ENCODE measurements at regions not wholly inside any gene's neighbourhood (a gene's known extent, or its start where the extent isn't known, plus 50 kb on each side); places are given as distances from the start of the nearest gene placed in this dataset.

DNA sequence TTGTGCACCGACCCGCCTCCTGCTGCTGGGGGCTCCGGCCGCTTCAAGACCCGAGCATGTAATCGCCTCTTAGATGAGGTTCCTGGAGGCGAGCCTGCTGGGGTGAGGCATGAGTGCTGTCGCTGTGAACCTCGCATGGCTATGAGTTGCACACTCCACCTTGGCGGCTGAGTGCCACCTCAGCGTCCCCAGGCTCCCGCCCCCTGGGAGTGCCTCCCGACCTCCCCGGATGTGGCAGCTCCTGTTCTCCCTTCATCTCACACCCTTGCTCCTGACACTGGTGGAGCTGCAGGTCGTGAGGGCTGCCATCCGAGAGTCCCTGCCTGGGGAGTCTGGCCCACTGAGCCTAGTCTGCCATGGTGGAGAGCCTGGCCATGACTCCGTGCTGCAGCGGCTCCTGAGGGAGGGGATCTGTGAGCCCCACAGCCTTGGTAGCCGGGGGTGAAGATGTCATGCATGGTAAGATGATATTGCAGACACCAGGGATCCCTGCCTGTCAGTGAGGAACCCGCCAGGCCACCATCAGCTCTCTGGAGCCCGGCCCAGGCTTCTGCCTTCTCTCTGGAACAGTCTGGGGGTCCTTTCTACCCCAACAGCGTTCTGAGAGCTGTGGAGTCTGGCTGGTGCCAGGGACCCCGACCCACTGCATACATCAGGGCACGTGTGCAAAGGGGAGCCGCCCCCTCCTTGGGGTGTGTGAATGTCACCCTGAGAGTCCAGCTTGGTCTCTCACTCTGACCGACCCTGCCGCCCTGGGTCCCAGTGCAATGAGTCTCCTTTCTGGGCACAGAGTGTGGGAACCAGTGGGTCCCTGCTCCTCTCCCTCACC is 61.6 kb upstream of the HS6ST1 start:
- no peak for TF ChIP-seq Cebpa-rat (IDR thresholded peaks at IDR 0.05)
- Histone ChIP-seq H3K27ac (no peak overlapping the region), H3K4me3 (no peak overlapping the region), H3K4me2 (no peak overlapping the region), H3K9me3 (no peaks in the 10 kb centered on the region), H3K9ac (no peak overlapping the region), H3K36me3 (no peaks in the 10 kb centered on the region), H4K20me1 (no peaks in the 10 kb centered on the region), H3K27me3 (0 out of 2 replicates have a peak, but pooled peaks cover 3% of the 10 kb centered on the region), H3K4me1 (peaks cover 26% of the 10 kb centered on the region)

DNA sequence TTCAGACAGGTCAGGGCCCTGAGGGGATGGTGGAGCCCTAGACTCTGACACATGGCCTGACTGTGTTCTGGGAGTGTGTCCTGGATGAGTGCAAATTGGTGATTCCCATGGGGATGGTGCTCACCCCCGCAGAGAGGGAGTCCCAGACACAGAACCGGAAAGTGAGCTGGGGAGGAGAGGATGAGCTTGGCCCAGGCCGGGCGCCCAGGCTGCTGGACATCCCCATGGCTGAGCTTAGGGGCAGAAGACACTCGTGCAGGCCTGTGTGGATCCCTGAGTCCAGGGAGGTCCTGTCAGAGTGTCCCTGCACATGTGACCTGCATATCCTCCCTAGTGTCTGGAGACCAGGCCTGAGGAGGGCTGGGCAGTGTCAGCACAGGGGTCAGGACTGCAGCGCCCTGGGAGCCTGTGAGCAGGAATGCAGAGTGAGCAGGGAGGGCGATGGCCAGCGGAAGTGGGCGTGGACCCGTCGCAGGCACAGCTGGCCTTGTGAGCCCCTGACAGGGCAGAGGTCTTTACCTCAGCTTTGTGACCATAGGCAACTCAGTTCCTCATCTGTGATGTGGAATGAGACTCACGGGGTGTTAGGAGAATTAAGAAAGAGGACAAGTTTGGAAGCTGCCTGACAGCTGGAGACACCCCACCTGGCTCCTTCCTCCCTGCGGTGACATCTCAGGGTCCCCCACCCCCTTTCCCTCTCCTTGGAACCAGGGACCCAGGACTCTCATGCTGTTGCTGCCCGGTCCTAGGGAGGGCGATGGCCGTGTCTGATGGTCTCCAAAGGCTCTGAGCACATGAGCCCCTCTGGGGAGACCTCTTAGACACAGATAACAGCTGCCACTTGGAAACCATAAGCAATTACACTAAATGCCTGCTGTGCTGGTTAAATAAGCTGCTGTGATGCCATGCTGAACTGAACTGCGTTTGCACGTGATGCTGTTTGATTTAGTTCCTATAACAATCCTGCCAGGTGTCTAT is 62.6 kb upstream of the HS6ST1 start:
- Histone ChIP-seq H3K4me1 (peaks cover 26% of the 10 kb centered on the region), H3K27me3 (0 out of 2 replicates have a peak, but pooled peaks cover 3% of the 10 kb centered on the region), H3K9me3 (no peaks in the 10 kb centered on the region), H3K9ac (no peak overlapping the region), H3K36me3 (no peaks in the 10 kb centered on the region), H3K27ac (no peak overlapping the region), H3K4me2 (no peak overlapping the region; the same call in 1 of the 2 replicates), H3K4me3 (no peak overlapping the region), H4K20me1 (no peaks in the 10 kb centered on the region)
- TF ChIP-seq Cebpa-rat (IDR thresholded peaks at IDR 0.05) = no peak

DNA sequence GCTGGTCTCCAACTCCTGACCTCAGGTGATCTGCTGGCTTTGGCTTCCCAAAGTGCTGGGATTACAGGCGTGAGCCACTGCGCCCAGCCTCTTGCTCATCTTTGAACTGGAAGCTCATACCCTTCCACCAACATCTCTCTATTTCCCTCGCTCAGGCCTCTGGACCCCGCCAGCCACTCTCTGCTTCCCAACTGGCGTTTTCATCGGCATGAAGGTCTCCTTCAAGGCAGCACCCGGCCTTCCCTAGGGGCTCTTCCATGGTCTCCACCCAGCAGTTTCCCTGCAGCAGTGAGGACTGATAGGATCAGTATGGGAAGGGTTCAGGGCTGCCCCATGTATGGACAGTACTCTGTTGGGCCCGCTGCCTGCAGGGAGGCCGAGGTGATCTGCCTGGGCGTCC is 65.8 kb upstream of the HS6ST1 start:
- Histone ChIP-seq H3K9me3 (no peaks in the 10 kb centered on the region), H3K27me3 (no peaks in the 10 kb centered on the region), H3K36me3 (no peaks in the 10 kb centered on the region), H3K9ac (no peak overlapping the region), H3K4me1 (peaks cover 26% of the 10 kb centered on the region), H3K4me2 (no peak overlapping the region), H3K27ac (no peak overlapping the region), H3K4me3 (no peak overlapping the region), H4K20me1 (no peaks in the 10 kb centered on the region)
- no peak for TF ChIP-seq Cebpa-rat (IDR thresholded peaks at IDR 0.05)

DNA sequence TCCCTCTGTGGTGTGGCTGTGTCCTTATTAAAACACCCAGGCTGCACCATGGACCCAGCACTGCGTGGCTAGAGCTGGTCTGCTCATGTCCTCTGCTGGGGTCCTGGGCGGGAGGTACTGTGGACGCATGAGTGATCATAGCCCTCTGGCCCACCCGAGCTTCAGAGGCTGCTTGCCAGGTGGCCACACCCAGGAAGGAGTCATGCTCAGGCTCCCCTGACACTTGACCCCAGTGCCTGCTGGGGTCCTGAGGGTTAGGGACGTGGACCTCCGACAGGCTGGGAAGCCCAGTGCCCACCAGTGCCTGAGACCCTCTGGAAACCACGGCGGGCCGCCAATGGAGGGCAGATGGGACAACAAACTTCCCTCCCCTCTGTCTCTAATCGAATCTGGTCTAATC is 66.3 kb upstream of the HS6ST1 start:
- Histone ChIP-seq H3K9ac (no peak overlapping the region), H3K27me3 (no peaks in the 10 kb centered on the region), H3K27ac (no peak overlapping the region), H3K4me3 (no peak overlapping the region), H4K20me1 (no peaks in the 10 kb centered on the region), H3K4me2 (no peak overlapping the region), H3K36me3 (no peaks in the 10 kb centered on the region), H3K4me1 (peaks cover 31% of the 10 kb centered on the region), H3K9me3 (no peaks in the 10 kb centered on the region)
- no peak for TF ChIP-seq Cebpa-rat (IDR thresholded peaks at IDR 0.05)

DNA sequence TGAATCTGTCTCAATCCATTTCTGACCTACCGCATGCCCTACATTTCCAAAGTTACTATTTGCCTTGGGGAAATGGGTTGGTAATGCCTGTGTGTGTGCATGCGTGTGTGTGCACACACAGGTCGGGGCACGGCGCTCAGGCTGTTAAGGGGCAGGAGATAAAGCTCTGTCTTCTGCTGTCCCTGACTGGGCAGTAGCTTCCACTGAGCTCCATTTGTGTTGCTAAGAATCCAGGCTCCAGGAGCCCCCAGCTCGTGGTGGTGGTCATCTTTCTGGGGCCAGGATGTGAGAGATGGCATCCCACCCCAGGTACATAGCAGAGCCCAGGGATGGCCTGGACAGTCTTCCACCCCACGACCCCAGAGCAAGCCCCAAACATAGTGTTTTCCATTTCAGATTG is 66.7 kb upstream of the HS6ST1 start:
- H3K4me1 ChIP-seq = peaks cover 35% of the 10 kb centered on the region
- no peaks in the 10 kb centered on the region for H3K27me3 ChIP-seq
- no peak overlapping the region for H3K27ac ChIP-seq
- no peak overlapping the region for H3K4me2 ChIP-seq
- TF ChIP-seq Cebpa-rat (IDR thresholded peaks at IDR 0.05) = no peak
- no peaks in the 10 kb centered on the region for H4K20me1 ChIP-seq
- no peaks in the 10 kb centered on the region for H3K36me3 ChIP-seq
- no peak overlapping the region for H3K4me3 ChIP-seq
- no peaks in the 10 kb centered on the region for H3K9me3 ChIP-seq
- H3K9ac ChIP-seq = no peak overlapping the region

DNA sequence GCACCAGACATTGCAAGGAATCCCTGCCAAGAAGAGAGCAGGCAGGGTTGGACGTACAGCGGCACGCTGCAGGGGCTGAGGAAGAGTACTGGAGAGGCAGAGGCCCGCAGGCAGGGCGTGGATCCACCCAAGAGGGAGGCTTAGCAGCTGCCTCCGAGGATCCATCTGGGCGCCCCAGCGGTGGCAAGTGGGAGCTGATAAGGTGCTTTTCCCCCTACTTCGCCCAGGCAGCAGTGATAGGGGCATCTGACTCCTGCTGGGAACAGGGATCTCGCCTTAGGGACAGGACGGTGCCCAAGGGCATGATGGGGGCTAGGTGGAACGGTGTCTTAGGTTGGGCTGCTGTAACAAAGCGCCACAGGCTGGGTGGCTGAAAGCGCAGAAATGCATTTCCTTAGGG is 67.4 kb upstream of the HS6ST1 start:
- Histone ChIP-seq H3K4me3 (no peak overlapping the region), H3K27me3 (no peaks in the 10 kb centered on the region), H3K36me3 (no peaks in the 10 kb centered on the region), H3K9ac (no peak overlapping the region), H4K20me1 (no peaks in the 10 kb centered on the region), H3K4me1 (peaks cover 29% of the 10 kb centered on the region), H3K4me2 (no peak overlapping the region), H3K9me3 (no peaks in the 10 kb centered on the region), H3K27ac (no peak overlapping the region)
- TF ChIP-seq Cebpa-rat (IDR thresholded peaks at IDR 0.05) = no peak

DNA sequence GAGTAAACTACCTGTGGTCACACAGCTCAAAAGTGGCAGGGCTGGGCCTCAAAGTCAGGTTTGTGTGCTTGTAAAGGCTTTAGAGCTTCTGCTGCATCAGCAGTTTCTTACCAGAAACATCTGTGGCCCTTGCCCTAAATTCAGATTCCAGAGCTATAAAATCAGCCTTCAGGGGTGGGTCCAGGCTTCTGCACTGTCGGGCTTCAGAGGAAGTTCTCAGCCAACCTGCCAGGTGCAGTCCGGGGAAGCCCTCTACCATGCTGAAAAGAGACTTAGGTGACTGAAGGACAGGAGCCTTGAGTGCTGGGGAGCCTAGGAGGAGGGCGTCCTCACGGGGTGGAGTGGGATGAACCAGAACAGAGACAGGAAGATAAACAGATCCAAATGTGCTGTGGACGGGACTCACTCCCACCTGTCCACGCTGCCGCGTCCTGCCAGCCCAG is 69.9 kb upstream of the HS6ST1 start:
- Histone ChIP-seq H3K27ac (no peak overlapping the region), H3K4me2 (peak overlapping the region; percentile 77; the same call in 1 of the 2 replicates), H3K27me3 (no peaks in the 10 kb centered on the region), H3K4me3 (no peak overlapping the region), H3K36me3 (no peaks in the 10 kb centered on the region), H3K9ac (no peak overlapping the region), H3K4me1 (peaks cover 19% of the 10 kb centered on the region), H3K9me3 (no peaks in the 10 kb centered on the region), H4K20me1 (no peaks in the 10 kb centered on the region)
- TF ChIP-seq Cebpa-rat (IDR thresholded peaks at IDR 0.05) = no peak

DNA sequence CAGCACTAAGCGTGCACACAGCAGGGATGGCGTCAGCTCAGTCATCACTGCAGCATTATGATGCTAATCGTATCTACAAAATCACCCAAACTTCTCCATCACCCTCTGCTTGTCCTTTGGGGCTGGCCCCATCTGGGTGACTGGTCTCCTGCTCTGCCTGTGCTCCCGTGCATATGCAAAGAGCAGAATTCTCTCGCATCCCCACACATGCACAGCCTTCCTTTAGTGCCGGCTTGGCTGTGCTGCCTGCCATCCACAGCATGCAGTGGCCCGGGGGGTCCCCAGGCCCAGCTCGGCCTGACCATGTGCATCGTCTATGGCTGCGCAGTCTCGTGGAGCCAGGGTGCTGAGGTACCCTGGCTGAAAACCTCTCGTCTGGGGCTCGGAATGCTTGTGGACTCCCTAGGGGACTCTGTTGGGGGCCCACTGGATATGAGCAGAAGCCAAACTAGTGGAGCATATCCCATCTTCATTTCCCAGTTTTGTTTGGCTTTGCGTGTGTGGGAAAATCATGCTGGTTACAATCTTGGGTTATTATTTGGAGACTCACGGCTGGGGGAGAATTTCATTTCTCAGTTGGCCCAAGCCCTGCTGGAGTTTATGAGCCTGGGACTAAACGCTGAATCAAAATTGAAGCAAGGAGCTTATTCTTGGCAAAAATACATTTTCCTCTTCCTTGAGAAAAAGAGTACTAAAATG is 70.9 kb upstream of the HS6ST1 start:
- no peaks in the 10 kb centered on the region for H3K36me3 ChIP-seq
- no peaks in the 10 kb centered on the region for H3K9me3 ChIP-seq
- TF ChIP-seq Cebpa-rat (IDR thresholded peaks at IDR 0.05) = no peak
- no peaks in the 10 kb centered on the region for H4K20me1 ChIP-seq
- no peak overlapping the region for H3K27ac ChIP-seq
- peak overlapping the region; percentile 77 for H3K4me2 ChIP-seq
- H3K9ac ChIP-seq = no peak overlapping the region
- no peak overlapping the region for H3K4me3 ChIP-seq
- H3K4me1 ChIP-seq = peaks cover 22% of the 10 kb centered on the region
- H3K27me3 ChIP-seq = no peaks in the 10 kb centered on the region

DNA sequence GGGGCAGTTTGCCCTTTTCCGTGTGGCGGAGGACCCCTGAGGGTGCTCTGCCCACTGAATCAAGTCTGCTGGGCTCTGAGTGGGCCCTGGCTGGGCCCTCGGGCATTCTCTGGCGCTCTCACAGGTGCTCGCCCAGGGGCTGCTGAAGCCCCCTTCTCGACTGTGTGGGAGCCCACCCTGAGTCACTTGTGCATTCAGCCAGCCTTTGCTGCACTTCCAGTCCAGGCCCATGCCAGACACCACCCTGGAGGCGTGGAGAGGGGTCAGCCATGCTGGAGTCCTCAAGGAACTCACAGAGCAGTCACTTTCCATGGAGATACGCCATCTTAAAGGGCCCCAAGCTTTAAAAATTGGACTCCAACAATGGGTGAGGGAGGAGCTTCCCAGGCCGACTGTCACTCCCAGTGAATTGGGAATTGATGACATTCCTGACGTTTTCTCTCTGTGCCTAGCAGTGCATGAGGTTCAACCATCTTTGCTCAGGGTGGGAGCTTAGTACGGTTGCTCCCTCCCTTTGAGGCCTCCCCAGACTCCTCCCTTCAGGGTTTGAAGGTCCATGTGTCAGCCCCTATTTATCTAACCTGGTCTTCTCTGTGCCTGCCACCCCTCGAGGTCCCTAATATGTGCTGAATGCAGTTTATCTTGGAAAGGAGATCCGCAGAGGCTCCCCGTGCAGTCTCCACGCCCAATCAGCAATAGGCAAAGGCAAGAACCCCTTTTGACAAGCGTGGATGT is 71.8 kb upstream of the HS6ST1 start:
- Histone ChIP-seq H3K9ac (no peak overlapping the region), H3K4me2 (peak overlapping the region; percentile 77), H4K20me1 (no peaks in the 10 kb centered on the region)

More for the DNA sequence above, 71.8 kb upstream of the HS6ST1 start:
- no peaks in the 10 kb centered on the region for H3K9me3 ChIP-seq
- H3K4me1 ChIP-seq = peaks cover 31% of the 10 kb centered on the region
- H3K27ac ChIP-seq = no peak overlapping the region
- H3K27me3 ChIP-seq = no peaks in the 10 kb centered on the region
- H3K36me3 ChIP-seq = no peaks in the 10 kb centered on the region
- H3K4me3 ChIP-seq = no peak overlapping the region
- TF ChIP-seq Cebpa-rat (IDR thresholded peaks at IDR 0.05) = no peak

Measured in BLaER1 (cell line).